ENCODE measurements at regions not wholly inside any gene's neighbourhood (a gene's known extent, or its start where the extent isn't known, plus 50 kb on each side); places are given as distances from the start of the nearest gene placed in this dataset.
"Not testable (repeated sequence)": the region's sequence is repeated elsewhere in the genome, so short reads cannot be mapped to it uniquely, and the experiment has no call there.

DNA sequence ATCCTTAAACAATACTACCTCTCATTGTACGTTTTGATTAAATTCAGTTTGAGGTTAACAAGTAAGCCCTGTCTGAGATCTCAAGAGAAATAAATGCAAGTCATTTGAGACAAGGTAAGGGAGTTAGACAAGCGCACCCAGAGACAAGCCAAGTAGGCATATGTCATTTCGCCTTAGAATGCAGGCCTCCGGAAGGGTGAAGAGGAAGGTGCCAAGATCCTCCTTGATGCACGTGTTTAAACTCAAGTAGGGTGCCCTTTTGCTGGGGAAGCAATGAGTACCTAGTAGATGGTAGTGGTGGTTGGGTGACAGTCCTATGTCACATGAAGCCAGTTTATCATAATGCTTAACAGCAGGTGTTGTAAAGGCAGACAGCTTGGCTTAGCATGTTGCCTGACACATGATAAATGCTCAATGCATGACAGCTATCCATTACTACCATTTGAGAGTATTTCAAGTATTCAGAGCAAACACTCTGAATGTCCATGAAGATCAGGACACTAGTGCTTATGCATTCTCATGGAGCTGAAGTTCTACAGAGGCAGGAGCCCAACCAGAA is 415.9 kb downstream of the TMEM135 start:
- no peaks in the 10 kb centered on the region for H3K4me1 ChIP-seq (ENCODE audit: insufficient read depth, low read length)

DNA sequence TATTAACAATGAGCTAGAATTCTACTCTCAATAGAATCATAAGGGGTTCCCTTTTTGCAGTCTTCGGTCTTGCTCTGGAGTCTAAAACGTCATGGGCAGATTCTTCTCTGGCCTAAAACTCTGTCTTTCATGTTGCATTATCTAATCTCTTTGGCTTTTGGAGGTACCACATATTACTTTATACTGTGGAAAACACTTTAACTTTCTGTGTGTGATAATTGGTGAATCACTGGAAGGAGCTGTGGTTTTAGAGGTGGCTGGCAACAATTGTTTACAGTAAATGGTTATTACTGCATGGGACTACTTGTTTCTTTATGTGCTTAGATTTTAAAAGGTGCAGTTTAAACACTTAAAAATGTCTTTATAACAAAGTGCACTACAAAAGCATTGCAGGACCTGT is 414.3 kb downstream of the TMEM135 start:
- H3K36me3 ChIP-seq (ENCODE audit: insufficient read depth, low read length); H3K4me1 ChIP-seq (ENCODE audit: insufficient read depth, low read length); H3K9me3 ChIP-seq (ENCODE audit: control insufficient read depth, insufficient read depth, low read length); H3K9ac ChIP-seq (ENCODE audit: low read depth, low read length): not testable (repeated sequence)

More for the DNA sequence above, 415.9 kb downstream of the TMEM135 start:
- Histone ChIP-seq H3K9me3 (ENCODE audit: control insufficient read depth, insufficient read depth, low read length) (no peaks in the 10 kb centered on the region), H3K9ac (ENCODE audit: low read depth, low read length) (no peak overlapping the region), H3K36me3 (ENCODE audit: insufficient read depth, low read length) (no peaks in the 10 kb centered on the region)

DNA sequence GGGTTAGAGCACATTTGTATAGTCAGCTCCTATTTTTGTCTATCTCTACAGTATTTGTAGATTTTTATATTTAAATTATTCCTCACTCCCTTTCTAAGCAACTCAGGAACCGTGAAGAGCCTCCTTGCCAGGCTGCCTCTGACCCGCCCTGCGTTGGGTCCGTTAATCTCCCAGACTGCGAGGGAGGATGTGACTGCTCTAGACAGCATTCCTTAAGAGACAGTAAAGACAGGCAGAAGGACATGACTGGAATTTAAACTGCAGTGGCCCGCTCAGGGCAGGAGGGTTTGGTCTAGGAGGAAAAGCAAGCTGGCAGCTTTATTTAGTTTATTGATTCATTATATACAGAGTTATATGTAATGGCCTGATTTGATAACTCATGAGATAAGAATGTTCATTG is 413.7 kb downstream of the TMEM135 start:
- Histone ChIP-seq H3K4me1 (ENCODE audit: insufficient read depth, low read length) (no peaks in the 10 kb centered on the region), H3K9ac (ENCODE audit: low read depth, low read length) (no peak overlapping the region), H3K36me3 (ENCODE audit: insufficient read depth, low read length) (no peaks in the 10 kb centered on the region), H3K9me3 (ENCODE audit: control insufficient read depth, insufficient read depth, low read length) (no peaks in the 10 kb centered on the region)

GRCh38 chr11:87447606-87448005 is 409.9 kb downstream of the TMEM135 start:
- no peaks in the 10 kb centered on the region for H3K9me3 ChIP-seq (ENCODE audit: control insufficient read depth, insufficient read depth, low read length)
- H3K9ac ChIP-seq (ENCODE audit: low read depth, low read length): no peak overlapping the region
- H3K36me3 ChIP-seq (ENCODE audit: insufficient read depth, low read length): no peaks in the 10 kb centered on the region
- no peaks in the 10 kb centered on the region for H3K4me1 ChIP-seq (ENCODE audit: insufficient read depth, low read length)

GRCh38 chr11:87444993-87445392 is 407.3 kb downstream of the TMEM135 start:
- Histone ChIP-seq H3K9me3 (ENCODE audit: control insufficient read depth, insufficient read depth, low read length) (no peaks in the 10 kb centered on the region), H3K9ac (ENCODE audit: low read depth, low read length) (no peak overlapping the region), H3K4me1 (ENCODE audit: insufficient read depth, low read length) (no peaks in the 10 kb centered on the region), H3K36me3 (ENCODE audit: insufficient read depth, low read length) (no peaks in the 10 kb centered on the region)

- H3K9ac ChIP-seq (ENCODE audit: low read depth, low read length): no peak overlapping the region
- H3K4me1 ChIP-seq (ENCODE audit: insufficient read depth, low read length): no peaks in the 10 kb centered on the region
- no peaks in the 10 kb centered on the region for H3K9me3 ChIP-seq (ENCODE audit: control insufficient read depth, insufficient read depth, low read length)
- no peaks in the 10 kb centered on the region for H3K36me3 ChIP-seq (ENCODE audit: insufficient read depth, low read length)
Observed at GRCh38 chr11:87443707-87444106, 406.0 kb downstream of the TMEM135 start.

DNA sequence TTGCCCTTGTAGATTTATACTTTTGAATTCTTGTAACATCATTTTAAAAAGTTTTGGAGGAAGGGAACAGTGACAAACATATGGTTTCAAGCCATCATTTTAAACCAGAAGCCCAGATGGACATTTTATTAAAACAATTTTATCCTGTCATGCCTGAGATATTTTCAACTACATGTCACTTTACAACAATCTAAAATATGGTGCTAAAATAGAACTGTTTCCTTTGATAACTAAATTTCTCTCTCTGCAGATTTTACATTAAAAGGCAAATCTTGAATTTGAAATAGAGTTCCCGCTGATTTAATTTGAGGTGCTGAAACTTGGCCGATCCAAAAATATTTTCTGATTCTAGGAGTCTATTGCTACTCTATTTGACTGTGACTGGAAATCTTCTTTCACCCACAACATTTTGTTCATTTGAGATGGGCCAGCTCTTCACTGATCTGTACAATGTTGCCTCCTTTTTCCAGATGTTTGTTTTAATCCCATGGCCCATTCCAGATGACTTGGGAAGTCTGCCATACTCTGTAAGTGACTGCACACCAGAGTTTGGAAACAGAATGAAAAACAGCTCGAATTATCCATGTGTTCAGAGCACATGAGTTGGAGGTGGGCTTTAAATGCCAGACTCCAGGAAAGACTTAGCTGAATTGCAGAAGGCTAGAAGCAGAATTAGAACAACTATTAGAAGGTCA is 402.5 kb downstream of the TMEM135 start:
- H3K9ac ChIP-seq (ENCODE audit: low read depth, low read length): no peak overlapping the region
- no peaks in the 10 kb centered on the region for H3K9me3 ChIP-seq (ENCODE audit: control insufficient read depth, insufficient read depth, low read length)
- H3K36me3 ChIP-seq (ENCODE audit: insufficient read depth, low read length): no peaks in the 10 kb centered on the region
- H3K4me1 ChIP-seq (ENCODE audit: insufficient read depth, low read length): no peaks in the 10 kb centered on the region

DNA sequence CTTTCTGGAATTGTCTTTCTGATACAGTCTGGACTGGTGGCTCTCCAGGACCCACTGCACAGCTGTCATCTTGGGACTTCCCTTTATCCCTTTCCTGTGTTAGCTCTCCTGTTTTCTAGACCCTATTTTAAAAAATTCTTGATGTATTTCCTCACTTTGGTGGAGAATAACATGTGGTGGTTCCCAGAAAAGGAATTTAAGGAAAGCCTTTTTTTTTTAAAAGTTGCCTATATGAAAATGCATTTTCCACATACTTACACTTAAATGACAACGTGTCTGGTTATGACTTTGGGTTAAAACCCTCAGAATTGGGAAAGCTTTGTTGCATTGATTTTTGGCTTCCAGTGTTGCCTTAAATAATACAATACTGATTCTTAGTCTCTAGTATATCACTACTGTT is 400.7 kb downstream of the TMEM135 start:
- Histone ChIP-seq H3K9ac (ENCODE audit: low read depth, low read length) (no peak overlapping the region), H3K36me3 (ENCODE audit: insufficient read depth, low read length) (no peaks in the 10 kb centered on the region), H3K4me1 (ENCODE audit: insufficient read depth, low read length) (no peaks in the 10 kb centered on the region; the same call in 1 of the 2 replicates)

DNA sequence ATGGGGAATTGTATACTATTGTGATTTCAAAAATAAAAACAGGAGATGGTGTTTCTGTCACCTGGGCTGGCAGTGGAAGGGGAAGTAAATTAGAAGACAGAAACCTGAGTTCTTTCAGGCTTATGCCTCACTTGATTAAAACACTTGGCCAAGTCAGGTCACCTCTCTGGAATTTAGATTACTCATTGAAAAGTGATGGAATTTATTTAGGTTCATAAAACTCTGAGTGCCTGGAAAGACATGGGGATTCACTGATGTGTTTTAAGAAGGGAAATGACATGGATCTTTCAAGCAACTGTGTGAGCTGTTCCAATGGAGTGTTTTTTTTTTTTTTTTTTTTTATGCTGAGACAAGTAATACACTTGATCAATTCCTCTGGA is 400.1 kb downstream of the TMEM135 start:
- H3K9ac ChIP-seq (ENCODE audit: low read depth, low read length): no peak overlapping the region
- H3K4me1 ChIP-seq (ENCODE audit: insufficient read depth, low read length): no peaks in the 10 kb centered on the region; the same call in 1 of the 2 replicates

More for the DNA sequence above, 400.7 kb downstream of the TMEM135 start:
- no peaks in the 10 kb centered on the region for H3K9me3 ChIP-seq (ENCODE audit: control insufficient read depth, insufficient read depth, low read length)

DNA sequence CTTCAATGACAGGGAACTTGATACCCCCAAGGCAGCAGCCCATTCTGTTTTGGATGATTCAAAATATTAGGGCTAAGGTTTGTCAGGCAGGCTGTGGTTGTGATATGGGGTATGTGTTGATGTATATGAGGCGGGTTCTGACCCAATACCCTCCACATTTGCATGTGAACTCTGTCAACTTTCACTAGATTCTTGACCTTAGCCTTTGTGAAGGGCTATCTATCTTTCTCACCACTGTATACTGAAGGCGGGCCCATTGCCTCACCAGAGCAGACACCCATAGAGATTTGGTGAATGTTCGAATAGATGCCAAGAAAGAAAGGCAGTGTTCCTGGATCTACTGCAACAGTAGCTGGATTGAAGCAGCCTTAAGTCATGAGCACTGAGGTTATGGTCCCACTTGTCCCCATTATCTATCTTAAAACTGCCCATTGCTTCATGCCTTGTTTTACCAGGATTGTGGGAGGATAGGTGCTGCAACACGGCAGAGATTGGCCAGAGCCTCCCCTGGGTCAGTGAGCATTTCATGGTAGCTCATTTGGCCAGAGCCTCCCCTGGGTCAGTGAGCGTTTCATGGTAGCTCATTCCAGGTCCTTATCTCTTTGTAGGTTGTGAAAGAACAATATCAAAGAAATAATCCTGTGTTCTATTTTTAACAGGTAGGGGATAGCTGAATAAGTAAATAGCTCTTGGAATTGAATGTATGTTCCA is 399.6 kb downstream of the TMEM135 start:
- H3K9ac ChIP-seq (ENCODE audit: low read depth, low read length): no peak overlapping the region
- H3K4me1 ChIP-seq (ENCODE audit: insufficient read depth, low read length): no peaks in the 10 kb centered on the region; the same call in 1 of the 2 replicates
- H3K9me3 ChIP-seq (ENCODE audit: control insufficient read depth, insufficient read depth, low read length): no peaks in the 10 kb centered on the region
- no peaks in the 10 kb centered on the region for H3K36me3 ChIP-seq (ENCODE audit: insufficient read depth, low read length)

More for the DNA sequence above, 400.1 kb downstream of the TMEM135 start:
- Histone ChIP-seq H3K9me3 (ENCODE audit: control insufficient read depth, insufficient read depth, low read length) (no peaks in the 10 kb centered on the region), H3K36me3 (ENCODE audit: insufficient read depth, low read length) (no peaks in the 10 kb centered on the region)

- H3K9me3 ChIP-seq (ENCODE audit: control insufficient read depth, insufficient read depth, low read length): no peaks in the 10 kb centered on the region
- H3K9ac ChIP-seq (ENCODE audit: low read depth, low read length): no peak overlapping the region
Observed at GRCh38 chr11:87432022-87432421, 394.3 kb downstream of the TMEM135 start.

DNA sequence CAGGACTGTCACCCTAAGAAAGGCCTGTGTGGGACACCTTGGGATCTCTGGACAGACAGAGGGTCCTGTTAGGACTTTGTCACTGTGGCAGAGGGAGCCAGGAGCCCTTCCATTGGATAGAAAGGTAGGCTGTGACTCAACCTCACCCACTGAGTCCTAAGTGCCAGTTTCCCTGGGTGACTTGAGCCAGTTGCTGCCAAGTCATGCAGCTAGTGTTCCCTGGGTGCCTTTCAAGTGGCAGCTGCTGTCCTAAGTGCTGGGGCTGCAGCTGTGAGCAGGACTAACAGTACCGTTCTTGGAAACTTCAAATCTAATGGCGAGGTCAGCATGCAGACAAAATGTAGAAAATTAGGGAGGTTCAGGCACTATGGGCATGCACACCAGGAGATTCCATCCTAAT is 393.7 kb downstream of the TMEM135 start:
- Histone ChIP-seq H3K36me3 (ENCODE audit: insufficient read depth, low read length) (no peaks in the 10 kb centered on the region), H3K9me3 (ENCODE audit: control insufficient read depth, insufficient read depth, low read length) (no peaks in the 10 kb centered on the region), H3K4me1 (ENCODE audit: insufficient read depth, low read length) (peaks cover 8% of the 10 kb centered on the region), H3K9ac (ENCODE audit: low read depth, low read length) (no peak overlapping the region)

More at GRCh38 chr11:87432022-87432421, 394.3 kb downstream of the TMEM135 start:
- H3K36me3 ChIP-seq (ENCODE audit: insufficient read depth, low read length): no peaks in the 10 kb centered on the region
- peaks cover 3% of the 10 kb centered on the region for H3K4me1 ChIP-seq (ENCODE audit: insufficient read depth, low read length)

DNA sequence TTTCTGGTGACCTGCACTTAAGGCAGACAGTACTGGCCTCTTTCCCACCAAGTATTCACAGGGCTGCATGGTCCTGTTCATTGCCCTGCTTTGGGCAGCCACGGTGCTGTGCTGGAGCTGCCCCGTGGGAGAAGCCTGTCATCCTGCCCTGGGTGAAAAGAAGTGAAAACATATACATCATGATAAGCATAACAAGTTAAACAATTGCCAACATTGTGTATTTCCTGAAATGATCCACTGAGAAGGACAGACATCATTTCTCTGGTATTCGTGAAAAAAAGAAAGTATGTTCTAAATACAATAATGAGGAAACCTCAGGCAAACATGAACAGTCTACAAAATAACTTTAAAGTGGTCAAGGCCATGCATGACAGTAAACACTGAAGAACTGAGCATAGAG is 393.1 kb downstream of the TMEM135 start:
- Histone ChIP-seq H3K9me3 (ENCODE audit: control insufficient read depth, insufficient read depth, low read length) (no peaks in the 10 kb centered on the region), H3K36me3 (ENCODE audit: insufficient read depth, low read length) (no peaks in the 10 kb centered on the region)

GRCh38 chr11:87429996-87430395 is 392.3 kb downstream of the TMEM135 start:
- Histone ChIP-seq H3K9me3 (ENCODE audit: control insufficient read depth, insufficient read depth, low read length) (no peaks in the 10 kb centered on the region), H3K9ac (ENCODE audit: low read depth, low read length) (no peak overlapping the region), H3K4me1 (ENCODE audit: insufficient read depth, low read length) (peaks cover 21% of the 10 kb centered on the region), H3K36me3 (ENCODE audit: insufficient read depth, low read length) (no peaks in the 10 kb centered on the region)

More for the DNA sequence above, 393.1 kb downstream of the TMEM135 start:
- Histone ChIP-seq H3K9ac (ENCODE audit: low read depth, low read length) (no peak overlapping the region), H3K4me1 (ENCODE audit: insufficient read depth, low read length) (peaks cover 13% of the 10 kb centered on the region)

DNA sequence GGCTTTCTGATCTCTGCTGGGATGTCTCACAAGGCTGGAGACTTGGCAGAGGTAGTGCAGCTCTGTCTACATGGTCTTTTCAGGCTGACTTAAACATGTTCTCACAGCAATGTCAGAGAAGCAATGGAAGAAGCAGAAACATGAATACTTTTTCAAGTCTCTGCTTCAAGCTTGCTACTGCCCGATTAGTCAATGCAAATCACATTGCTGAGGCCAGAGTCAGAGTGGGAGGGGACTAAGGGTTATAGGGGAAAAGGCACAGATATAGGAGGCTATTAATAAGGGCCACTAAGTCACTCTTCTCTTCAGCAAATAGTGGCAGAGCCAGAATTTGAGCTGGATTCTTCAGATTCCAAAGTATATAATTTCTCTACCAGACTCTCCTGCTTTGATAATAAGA is 390.5 kb downstream of the TMEM135 start:
- Histone ChIP-seq H3K4me1 (ENCODE audit: insufficient read depth, low read length) (peaks cover 23% of the 10 kb centered on the region), H3K9ac (ENCODE audit: low read depth, low read length) (no peak overlapping the region), H3K9me3 (ENCODE audit: control insufficient read depth, insufficient read depth, low read length) (no peaks in the 10 kb centered on the region), H3K36me3 (ENCODE audit: insufficient read depth, low read length) (no peaks in the 10 kb centered on the region)

Measured in ES-I3 (cell line).